A549 (cell line): ENCODE measurements at regions not wholly inside any gene's neighbourhood (a gene's known extent, or its start where the extent isn't known, plus 50 kb on each side); places are given as distances from the start of the nearest gene placed in this dataset.

Source experiments
- CEBPB ChIP-seq, 2 experiments: fragments of >200 bp in 1 of 2; sonication (Bioruptor Twin) in 1 of 2; formaldehyde crosslinking in 1 of 2; IDR thresholded peaks; 2 replicates each; pipeline ENCODE4 v1.6.1; 2012 to 2016
- MAX ChIP-seq: IDR thresholded peaks from 2 replicates; pipeline ENCODE4 v1.6.1; 2012
- NFE2L2 ChIP-seq: fragments of 150-350 bp; conservative IDR thresholded peaks from 2 replicates; pipeline ENCODE4 v1.6.1; 2014; ENCODE audit warnings: low read length
- POLR2A ChIP-seq: IDR thresholded peaks from 2 replicates; pipeline ENCODE4 v1.6.1; 2012; ENCODE audit warnings: mild to moderate bottlenecking, low read length
- POLR2AphosphoS2 ChIP-seq: conservative IDR thresholded peaks from 2 replicates; pipeline ENCODE4 v1.6.1; 2012; ENCODE audit warnings: low read length, improper control_type of control experiment, inconsistent platforms
- REST ChIP-seq: fragments of 200-600 bp; sonication (generic); IDR thresholded peaks from 2 replicates; pipeline ENCODE4 v1.6.1; 2016; ENCODE audit warnings: antibody characterized with exemption, mild to moderate bottlenecking, moderate library complexity
- SMC3 ChIP-seq: fragments of >200 bp; sonication (Bioruptor Twin); formaldehyde crosslinking; IDR thresholded peaks from 3 replicates; pipeline ENCODE4 v1.6.1; 2018; ENCODE audit warnings: inconsistent platforms
- TF ChIP-seq, protein P1 (sequence below): fragments of >200 bp; sonication (Bioruptor Twin); formaldehyde crosslinking; IDR thresholded peaks from 3 replicates; pipeline ENCODE4 v1.5.1; 2016
- TF ChIP-seq, protein P2 (sequence below): fragments of 450-650 bp; IDR thresholded peaks from 2 replicates; pipeline ENCODE4 v1.6.1; 2014; ENCODE audit warnings: antibody characterized with exemption

- TF ChIP-seq MAX (no peak), REST (no peak), CEBPB (IDR thresholded peaks at IDR 0.05) (no peak), POLR2A (no peak), POLR2AphosphoS2 (no peak), SMC3 (no peak), NFE2L2 (no peak)
- TF ChIP-seq, protein P1, sequence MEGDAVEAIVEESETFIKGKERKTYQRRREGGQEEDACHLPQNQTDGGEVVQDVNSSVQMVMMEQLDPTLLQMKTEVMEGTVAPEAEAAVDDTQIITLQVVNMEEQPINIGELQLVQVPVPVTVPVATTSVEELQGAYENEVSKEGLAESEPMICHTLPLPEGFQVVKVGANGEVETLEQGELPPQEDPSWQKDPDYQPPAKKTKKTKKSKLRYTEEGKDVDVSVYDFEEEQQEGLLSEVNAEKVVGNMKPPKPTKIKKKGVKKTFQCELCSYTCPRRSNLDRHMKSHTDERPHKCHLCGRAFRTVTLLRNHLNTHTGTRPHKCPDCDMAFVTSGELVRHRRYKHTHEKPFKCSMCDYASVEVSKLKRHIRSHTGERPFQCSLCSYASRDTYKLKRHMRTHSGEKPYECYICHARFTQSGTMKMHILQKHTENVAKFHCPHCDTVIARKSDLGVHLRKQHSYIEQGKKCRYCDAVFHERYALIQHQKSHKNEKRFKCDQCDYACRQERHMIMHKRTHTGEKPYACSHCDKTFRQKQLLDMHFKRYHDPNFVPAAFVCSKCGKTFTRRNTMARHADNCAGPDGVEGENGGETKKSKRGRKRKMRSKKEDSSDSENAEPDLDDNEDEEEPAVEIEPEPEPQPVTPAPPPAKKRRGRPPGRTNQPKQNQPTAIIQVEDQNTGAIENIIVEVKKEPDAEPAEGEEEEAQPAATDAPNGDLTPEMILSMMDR = no peak
- TF ChIP-seq, protein P2, sequence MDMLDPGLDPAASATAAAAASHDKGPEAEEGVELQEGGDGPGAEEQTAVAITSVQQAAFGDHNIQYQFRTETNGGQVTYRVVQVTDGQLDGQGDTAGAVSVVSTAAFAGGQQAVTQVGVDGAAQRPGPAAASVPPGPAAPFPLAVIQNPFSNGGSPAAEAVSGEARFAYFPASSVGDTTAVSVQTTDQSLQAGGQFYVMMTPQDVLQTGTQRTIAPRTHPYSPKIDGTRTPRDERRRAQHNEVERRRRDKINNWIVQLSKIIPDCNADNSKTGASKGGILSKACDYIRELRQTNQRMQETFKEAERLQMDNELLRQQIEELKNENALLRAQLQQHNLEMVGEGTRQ = no peak
These were observed 330.1 kb downstream of the MAP2K6 start for GRCh38 chr17:69744512-69745070.
